ENCODE measurements at regions not wholly inside any gene's neighbourhood (a gene's known extent, or its start where the extent isn't known, plus 50 kb on each side); places are given as distances from the start of the nearest gene placed in this dataset.

DNA sequence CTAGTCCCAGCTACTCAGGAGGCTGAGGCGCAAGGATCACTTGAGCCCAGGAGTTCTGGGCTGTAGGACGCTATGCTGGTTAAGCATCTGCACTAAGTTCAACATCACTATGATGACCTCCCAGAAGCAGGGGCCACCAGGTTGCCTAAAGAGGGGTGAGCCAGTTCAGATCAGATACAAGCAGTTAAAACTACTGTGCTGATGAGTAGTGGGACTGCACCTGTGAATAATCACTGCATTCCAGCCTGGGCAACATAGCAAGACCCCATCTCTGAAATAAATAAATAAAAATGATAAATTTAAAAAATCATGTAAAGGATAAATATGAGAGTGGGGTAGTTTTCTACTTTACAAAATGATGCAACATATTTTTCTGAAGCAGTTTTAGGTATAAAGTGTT, 106.5 kb downstream of the TMEM170B start:
- no peak for TF ChIP-seq ZFP30 (CRISPR knock-in tag; IDR thresholded peaks at IDR 0.05)
- no peak for TF ChIP-seq ZNF8 (CRISPR knock-in tag; IDR thresholded peaks at IDR 0.05)
- TF ChIP-seq PPARA (CRISPR knock-in tag; IDR thresholded peaks at IDR 0.05; ENCODE audit: borderline replicate concordance) = no peak
- TF ChIP-seq RARB (CRISPR knock-in tag; IDR thresholded peaks at IDR 0.05) = no peak
- TF ChIP-seq, protein P1, sequence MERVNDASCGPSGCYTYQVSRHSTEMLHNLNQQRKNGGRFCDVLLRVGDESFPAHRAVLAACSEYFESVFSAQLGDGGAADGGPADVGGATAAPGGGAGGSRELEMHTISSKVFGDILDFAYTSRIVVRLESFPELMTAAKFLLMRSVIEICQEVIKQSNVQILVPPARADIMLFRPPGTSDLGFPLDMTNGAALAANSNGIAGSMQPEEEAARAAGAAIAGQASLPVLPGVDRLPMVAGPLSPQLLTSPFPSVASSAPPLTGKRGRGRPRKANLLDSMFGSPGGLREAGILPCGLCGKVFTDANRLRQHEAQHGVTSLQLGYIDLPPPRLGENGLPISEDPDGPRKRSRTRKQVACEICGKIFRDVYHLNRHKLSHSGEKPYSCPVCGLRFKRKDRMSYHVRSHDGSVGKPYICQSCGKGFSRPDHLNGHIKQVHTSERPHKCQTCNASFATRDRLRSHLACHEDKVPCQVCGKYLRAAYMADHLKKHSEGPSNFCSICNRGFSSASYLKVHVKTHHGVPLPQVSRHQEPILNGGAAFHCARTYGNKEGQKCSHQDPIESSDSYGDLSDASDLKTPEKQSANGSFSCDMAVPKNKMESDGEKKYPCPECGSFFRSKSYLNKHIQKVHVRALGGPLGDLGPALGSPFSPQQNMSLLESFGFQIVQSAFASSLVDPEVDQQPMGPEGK (CRISPR knock-in tag; IDR thresholded peaks at IDR 0.05; ENCODE audit: borderline replicate concordance) = no peak
- no peak for TF ChIP-seq ARNTL (CRISPR knock-in tag; IDR thresholded peaks at IDR 0.05; ENCODE audit: borderline replicate concordance, low read depth)

All from SK-N-SH treated with all-trans-retinoic acid at 6 μM for 48 hours (cell line).